ENCODE measurements at regions not wholly inside any gene's neighbourhood (a gene's known extent, or its start where the extent isn't known, plus 50 kb on each side); places are given as distances from the start of the nearest gene placed in this dataset.

DNA sequence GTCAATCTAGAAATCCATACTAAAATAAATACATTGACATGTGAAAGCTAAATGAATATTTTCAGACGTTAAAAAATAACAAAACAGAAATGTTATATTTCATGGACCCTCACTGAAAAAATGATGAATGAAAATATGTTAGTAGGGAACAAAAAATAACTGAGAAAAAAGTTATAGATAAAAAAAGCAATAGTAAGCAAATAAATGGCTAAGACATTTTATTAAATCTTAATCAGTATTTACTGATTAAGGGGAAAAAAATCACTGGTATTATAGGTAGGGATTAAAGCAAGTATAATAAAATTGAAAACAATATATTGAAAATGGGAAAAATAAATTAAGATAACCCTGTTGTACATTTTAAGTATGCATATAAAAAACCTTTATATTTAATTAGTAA is 468.1 kb upstream of the MANEA start:
- no TSS peak for BruUV-seq (replicated peaks)
- Mint-ChIP-seq H3K36me3 (ENCODE audit: insufficient read depth, unreplicated experiment) (no peaks in the 10 kb centered on the region), H3K4me3 (ENCODE audit: unreplicated experiment) (no peak overlapping the region), H3K27me3 (ENCODE audit: insufficient read depth, unreplicated experiment) (no peaks in the 10 kb centered on the region), H3K4me1 (ENCODE audit: insufficient read depth, unreplicated experiment) (no peaks in the 10 kb centered on the region), H3K27ac (ENCODE audit: low read depth, unreplicated experiment) (no peak overlapping the region), H3K9me3 (ENCODE audit: unreplicated experiment) (no peaks in the 10 kb centered on the region)
- ChIA-PET POLR2A (no interaction called here), CTCF (interaction anchor here (0.7 kb wide), 1 partner anchor 212 kb away, joined by 3 read pairs; no protein-coding TSS in a partner anchor)
- TF ChIP-seq CTCF (IDR thresholded peaks at IDR 0.05; ENCODE audit: unreplicated experiment), result no peak
- DNase-seq (ENCODE audit: unreplicated experiment), result no peak
- intact Hi-C loops (cut with micrococcal nuclease), result no loop called here

DNA sequence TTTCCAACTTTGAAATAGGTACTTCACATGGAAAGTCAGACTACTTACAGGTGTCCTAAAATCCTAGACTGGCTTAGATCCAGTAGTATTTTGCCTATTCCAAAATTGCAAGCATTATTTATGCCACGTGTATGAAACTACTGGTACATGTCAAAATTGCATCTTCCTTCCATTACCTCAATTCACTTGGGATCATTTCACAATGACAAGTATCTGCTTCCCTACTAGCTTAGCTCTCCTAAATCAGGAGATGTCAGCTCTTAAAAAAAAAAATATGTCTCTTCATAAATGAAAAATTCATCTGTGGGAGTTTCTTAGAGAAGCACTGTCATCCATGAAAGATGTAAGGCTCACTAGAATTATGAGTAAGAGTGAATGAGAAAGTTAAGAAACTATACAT is 466.6 kb upstream of the MANEA start:
- no peaks in the 10 kb centered on the region for H3K27me3 Mint-ChIP-seq (ENCODE audit: insufficient read depth, unreplicated experiment)
- no peaks in the 10 kb centered on the region for H3K36me3 Mint-ChIP-seq (ENCODE audit: insufficient read depth, unreplicated experiment)
- no peak overlapping the region for H3K4me3 Mint-ChIP-seq (ENCODE audit: unreplicated experiment)
- intact Hi-C loops (cut with micrococcal nuclease), result no loop called here
- no TSS peak for BruUV-seq (replicated peaks)
- POLR2A ChIA-PET, result interaction anchor here (0.6 kb wide), 1 partner anchor 48 kb away, joined by 3 read pairs; no protein-coding TSS in a partner anchor
- no peaks in the 10 kb centered on the region for H3K4me1 Mint-ChIP-seq (ENCODE audit: insufficient read depth, unreplicated experiment)
- CTCF ChIA-PET, result no interaction called here
- DNase-seq (ENCODE audit: unreplicated experiment), result no peak
- H3K9me3 Mint-ChIP-seq (ENCODE audit: unreplicated experiment), result no peaks in the 10 kb centered on the region
- H3K27ac Mint-ChIP-seq (ENCODE audit: low read depth, unreplicated experiment), result no peak overlapping the region
- TF ChIP-seq CTCF (IDR thresholded peaks at IDR 0.05; ENCODE audit: unreplicated experiment), result no peak

DNA sequence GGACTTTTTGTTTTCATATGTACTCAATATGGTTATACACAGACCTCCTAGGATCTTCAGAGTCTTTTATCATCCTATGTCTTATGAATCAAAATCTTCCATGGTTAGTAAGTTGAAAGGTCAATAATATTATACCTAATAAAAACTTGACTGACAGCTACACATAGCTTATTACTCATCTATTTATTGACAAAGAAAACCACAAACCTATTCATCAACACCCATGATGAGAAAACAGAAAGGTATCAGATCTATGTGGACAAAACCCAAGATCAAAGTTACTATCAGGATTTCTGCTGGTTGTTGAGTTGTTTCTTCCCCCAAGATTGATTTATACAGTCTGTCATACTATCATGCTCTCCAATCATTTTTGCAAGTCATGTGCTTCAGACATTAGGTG is 460.1 kb upstream of the MANEA start:
- no peak for DNase-seq (ENCODE audit: unreplicated experiment)
- POLR2A ChIA-PET, result no interaction called here

DNA sequence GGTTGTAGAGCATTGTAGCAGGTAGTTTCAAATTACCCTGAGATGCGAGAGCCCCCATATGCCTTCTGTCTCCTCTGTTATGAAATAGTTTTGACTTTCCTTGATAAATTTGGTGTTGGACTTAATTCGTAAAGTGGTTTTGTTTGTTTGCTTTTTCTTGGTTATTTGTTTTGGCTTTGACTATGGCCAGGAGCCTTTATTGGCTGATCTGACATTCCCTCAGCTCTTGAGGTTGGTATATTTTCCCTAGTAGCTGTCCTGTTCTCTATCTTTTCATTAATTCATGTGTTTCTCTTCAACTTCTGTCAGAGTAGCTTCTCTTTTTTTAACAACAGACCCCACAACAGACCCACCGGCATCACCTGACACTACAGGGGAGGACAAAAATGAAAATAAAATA is 457.4 kb upstream of the MANEA start:
- Mint-ChIP-seq H3K27me3 (ENCODE audit: insufficient read depth, unreplicated experiment) (peaks cover 6% of the 10 kb centered on the region), H3K27ac (ENCODE audit: low read depth, unreplicated experiment) (no peak overlapping the region), H3K4me3 (ENCODE audit: unreplicated experiment) (no peak overlapping the region), H3K36me3 (ENCODE audit: insufficient read depth, unreplicated experiment) (no peaks in the 10 kb centered on the region), H3K4me1 (ENCODE audit: insufficient read depth, unreplicated experiment) (no peaks in the 10 kb centered on the region), H3K9me3 (ENCODE audit: unreplicated experiment) (no peaks in the 10 kb centered on the region)
- no peak for TF ChIP-seq CTCF (IDR thresholded peaks at IDR 0.05; ENCODE audit: unreplicated experiment)
- no TSS peak for BruUV-seq (replicated peaks)
- intact Hi-C loops (cut with micrococcal nuclease), result no loop called here
- CTCF ChIA-PET, result no interaction called here
- DNase-seq (ENCODE audit: unreplicated experiment), result no peak
- POLR2A ChIA-PET, result no interaction called here

More for the DNA sequence above, 460.1 kb upstream of the MANEA start:
- no peaks in the 10 kb centered on the region for H3K4me1 Mint-ChIP-seq (ENCODE audit: insufficient read depth, unreplicated experiment)
- BruUV-seq (replicated peaks), result no TSS peak
- H3K4me3 Mint-ChIP-seq (ENCODE audit: unreplicated experiment), result no peak overlapping the region
- no peaks in the 10 kb centered on the region for H3K36me3 Mint-ChIP-seq (ENCODE audit: insufficient read depth, unreplicated experiment)
- no peaks in the 10 kb centered on the region for H3K9me3 Mint-ChIP-seq (ENCODE audit: unreplicated experiment)
- H3K27ac Mint-ChIP-seq (ENCODE audit: low read depth, unreplicated experiment), result no peak overlapping the region
- no peak for TF ChIP-seq CTCF (IDR thresholded peaks at IDR 0.05; ENCODE audit: unreplicated experiment)
- CTCF ChIA-PET, result interaction anchor here (1.2 kb wide), 1 partner anchor 26 kb away, joined by 3 read pairs; no protein-coding TSS in a partner anchor
- H3K27me3 Mint-ChIP-seq (ENCODE audit: insufficient read depth, unreplicated experiment), result no peaks in the 10 kb centered on the region
- intact Hi-C loops (cut with micrococcal nuclease), result no loop called here
